Activated naive CD4-positive, alpha-beta T cell treated with Interleukin-2 at 50 U/mL for 16 hours (primary cell): ENCODE measurements at regions not wholly inside any gene's neighbourhood (a gene's known extent, or its start where the extent isn't known, plus 50 kb on each side); places are given as distances from the start of the nearest gene placed in this dataset.

Source experiments
- DNase-seq: peaks from one replicate; pipeline ENCODE4 v3.0.0-alpha.2; 2020

DNA sequence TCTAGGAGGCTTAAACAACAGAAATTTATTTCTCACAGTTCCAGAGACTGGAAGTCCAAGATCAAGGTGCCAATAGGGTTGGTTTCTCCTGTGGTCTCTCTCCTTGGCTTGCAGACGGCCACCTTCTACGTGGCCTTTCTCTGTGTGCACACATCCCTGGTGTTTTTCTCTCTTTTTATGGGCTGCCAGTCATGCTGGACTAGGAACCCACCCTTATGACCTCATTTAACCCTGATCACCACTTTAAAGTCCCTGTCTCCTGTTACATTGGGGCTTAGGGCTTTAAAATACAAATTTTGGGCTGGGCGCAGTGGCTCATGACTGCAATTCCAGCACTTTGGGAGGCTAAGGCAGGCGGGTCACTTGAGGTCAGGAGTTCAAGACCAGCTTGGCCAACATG is 157.1 kb downstream of the TLE1 start:
- no peak for DNase-seq

DNA sequence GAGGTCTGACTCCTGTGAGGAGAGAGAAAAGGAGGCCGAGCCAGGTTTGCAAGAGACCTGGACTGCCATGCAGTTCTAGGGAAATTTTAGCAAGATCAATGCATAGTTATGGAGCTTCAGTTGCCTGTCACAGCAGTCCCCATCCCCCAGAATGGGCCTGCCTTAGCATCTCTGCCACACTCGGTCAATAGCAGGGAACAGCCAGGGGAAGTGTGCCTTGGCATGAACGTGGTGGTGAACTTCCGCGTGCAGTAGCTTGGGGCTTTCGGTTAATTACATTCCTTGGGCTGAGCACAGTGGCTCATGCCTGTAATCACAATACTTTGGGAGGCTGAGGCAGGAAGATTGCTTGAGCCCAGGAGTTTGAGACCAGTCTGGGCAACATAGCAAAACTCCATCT is 157.8 kb downstream of the TLE1 start:
- DNase-seq: no peak

DNA sequence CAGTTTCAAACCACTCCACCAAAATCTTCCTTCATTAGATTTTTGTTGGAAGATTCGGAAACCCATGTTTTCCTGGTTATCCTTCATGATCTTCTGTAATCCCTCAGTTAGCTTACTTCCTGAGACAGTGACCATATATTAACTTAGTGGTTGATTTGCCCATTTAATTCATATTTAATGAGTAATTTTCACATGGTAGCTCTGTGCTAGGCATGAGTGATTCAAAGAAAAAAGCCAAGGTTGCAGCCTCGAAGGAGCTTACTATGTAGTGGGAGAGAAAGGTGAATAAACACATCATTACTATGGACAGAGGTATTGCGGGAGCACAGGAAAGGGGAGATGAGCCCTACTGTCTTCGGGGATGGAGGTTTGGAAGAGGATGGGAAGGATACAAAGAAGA is 158.5 kb downstream of the TLE1 start:
- DNase-seq: no peak

DNA sequence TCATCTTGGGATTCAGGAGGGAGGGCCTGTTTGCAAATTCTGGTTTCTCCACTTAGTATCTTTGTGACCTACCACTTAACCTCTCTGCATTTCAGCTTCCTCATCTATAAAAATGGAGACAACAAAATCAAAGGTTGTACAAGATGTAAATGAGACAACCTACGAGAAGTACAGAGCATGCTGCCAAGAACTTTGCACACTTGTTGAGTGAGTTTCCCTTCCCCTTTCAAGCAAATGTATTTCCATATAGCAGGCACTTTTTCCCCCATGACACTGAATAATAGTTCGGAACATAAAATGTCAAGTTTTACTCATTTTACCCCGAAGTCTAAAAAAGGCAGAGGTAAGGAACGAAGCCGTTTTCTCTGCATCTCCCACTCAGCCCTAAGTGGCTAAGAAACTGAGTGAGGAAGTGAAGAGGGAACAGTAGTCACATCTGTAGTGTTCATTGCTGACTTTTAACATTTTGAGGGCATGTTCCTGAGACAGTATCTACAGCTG is 159.0 kb downstream of the TLE1 start:
- no peak for DNase-seq

DNA sequence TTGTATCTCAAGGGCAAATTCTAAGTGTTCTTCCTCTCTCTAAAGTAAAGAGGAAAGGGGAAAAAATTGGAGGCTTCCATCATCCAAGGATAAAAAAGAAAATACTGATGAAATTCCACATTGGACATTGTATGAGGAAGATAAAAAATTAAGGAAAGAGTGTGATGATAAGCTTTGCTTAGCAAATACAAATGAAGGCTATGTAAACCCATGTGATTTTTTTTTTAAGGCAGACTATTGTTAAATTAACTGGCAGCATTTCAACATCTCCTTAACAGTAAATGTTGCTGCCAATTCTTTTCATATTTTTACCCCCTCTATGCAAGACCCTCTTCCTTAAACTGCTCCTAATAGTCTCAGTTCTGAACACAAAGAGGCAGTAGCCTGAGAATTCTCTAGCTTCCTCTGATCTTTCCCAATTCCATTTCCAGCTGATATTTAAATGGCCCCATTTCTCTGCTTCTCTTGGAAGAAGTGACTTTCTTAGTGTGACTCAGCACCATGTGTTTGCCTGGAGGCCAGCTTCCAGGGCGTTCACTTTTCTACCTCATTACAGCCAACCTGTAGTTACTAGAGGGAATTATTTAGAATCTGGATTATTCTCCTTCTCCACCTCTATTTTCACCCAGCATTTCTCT is 159.7 kb downstream of the TLE1 start:
- no peak for DNase-seq

DNA sequence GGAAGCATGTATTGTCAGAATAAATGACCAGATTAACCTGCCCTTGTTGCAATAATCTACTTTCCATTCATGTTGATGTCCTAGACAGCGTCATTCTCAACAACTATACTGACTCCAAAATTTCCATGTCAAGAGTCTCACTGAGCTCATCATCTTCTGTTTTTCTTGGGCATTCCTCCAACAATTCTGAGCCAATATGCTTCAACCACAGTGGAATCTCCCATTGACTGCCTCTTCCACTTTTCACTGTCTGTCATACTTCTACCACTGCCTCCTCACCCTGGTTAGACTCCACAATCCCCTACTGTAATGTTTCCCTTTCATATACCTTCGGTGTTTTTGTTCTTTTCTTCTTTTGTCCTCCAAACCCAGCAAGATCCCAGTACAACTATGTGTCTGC is 162.8 kb downstream of the TLE1 start:
- DNase-seq: no peak

DNA sequence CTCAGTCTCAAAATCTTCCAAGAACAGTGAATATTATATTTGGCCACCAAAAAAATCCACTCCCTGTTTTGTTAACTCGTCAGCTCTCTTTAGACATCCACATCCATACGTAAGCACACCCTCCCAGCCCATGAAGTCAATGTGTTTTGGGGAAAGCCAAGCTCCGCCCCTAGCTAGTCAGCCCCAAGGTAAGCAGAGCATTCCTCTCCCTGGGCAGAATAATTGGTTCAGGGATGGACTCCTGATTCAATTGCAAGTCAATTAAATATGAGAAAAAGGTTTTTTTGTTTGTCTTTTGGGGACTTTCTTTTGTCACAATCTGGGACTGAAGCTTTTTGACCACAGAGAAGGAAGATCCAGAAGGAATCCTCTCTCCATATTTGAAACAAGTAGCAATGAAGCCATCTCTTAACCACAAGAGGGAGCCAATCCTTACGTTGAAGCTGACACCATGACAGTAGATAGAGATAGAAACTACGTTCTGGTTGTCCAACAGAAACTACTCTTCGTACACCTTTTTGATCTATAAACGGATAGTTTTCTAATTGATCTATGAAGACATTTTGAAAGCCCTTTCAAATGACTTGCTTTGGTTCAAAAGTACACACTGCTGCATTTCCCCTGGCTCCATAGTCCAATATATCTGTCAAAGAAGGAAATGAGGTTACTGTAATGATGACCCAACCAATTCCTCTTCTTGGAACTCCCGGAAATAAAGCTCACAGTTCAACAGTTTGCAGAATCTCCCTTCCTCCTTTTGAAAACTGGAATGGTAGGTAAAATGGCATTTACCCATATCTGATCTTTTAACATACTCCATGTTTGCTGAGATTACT is 166.4 kb downstream of the TLE1 start:
- DNase-seq: no peak

DNA sequence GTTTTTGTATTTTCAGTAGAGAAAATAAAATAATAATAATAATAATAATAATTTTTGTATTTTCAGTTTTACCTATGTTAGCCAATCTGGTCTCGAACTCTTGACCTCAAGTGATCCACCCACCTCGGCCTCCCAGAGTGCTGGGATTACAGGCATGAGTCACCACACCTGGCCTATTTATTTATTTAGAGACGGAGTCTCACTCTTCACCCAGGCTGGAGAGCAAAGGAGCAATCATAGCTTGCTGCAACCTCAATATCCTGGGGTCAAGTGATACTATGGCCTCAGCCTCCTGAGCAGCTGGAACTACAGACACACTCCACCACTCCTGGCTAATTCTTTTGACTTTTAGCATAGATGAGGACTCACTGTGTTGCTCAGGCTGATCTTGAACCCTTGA is 167.5 kb downstream of the TLE1 start:
- DNase-seq: no peak

DNA sequence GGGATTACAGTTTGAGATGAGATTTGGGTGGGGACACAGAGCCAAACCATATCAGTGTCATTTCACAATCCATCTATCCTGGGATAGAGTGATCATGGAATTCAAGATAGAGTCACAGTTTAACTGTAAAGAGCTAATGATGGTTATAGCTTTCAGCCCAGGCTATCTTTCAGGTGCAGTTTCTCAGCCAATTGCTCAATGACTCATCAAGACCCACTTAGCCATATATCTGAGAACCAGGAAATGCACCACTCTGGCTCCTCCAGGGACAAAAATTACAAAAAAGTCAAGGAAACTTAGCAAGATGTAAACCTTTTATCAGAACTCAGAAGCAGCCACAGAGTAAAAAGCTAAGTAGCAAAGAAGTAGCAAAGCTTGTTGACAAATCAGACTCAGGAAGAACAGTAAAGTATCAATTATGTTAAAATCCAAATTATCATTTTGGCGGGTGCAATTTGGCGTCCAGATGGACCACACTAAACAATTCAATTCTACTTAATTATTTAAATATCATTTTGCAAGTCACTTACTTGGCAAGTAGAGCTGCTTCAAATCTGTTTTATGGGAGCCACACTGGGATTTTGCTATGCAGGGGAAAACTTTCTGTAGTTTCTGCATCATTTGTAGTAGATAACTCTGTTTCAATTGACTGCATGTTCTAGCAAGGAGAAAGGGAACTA is 169.4 kb downstream of the TLE1 start:
- no peak for DNase-seq

DNA sequence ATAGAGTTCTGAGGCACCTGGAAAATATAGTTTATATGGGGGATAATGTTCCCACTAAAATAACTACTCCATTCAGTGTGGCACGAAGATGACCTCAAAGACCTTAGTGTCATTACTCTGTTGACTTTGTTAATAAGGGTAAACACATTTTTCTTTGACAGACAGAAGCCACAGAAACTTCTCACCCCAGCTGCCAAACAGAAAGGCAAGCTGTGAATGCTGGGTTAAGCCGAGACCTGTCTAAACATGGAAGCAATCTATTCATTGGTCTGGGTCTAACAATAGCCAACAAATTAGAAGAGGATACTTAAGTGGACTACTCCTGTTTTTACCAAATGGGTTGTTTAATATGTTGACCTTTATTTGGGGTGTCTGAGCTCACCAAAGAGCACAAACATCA is 171.4 kb downstream of the TLE1 start:
- DNase-seq: no peak

DNA sequence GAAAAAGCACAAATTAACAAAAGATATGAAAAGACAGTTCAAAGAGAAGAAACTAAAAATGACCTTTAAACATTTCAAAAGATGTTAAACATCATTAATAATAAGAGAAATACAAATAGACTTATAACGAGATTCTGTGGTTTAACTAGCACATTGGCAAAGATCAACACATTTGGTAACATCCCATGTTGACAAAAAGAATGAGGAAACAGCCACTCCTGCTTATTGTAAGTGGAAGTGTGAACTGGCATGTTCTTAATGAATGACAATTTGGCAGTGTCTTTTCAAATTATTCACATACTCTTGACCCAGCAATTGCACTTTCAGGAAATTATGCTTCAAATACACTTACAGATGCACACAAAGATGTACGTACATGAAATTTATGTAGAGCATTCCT is 176.3 kb downstream of the TLE1 start:
- DNase-seq: no peak

DNA sequence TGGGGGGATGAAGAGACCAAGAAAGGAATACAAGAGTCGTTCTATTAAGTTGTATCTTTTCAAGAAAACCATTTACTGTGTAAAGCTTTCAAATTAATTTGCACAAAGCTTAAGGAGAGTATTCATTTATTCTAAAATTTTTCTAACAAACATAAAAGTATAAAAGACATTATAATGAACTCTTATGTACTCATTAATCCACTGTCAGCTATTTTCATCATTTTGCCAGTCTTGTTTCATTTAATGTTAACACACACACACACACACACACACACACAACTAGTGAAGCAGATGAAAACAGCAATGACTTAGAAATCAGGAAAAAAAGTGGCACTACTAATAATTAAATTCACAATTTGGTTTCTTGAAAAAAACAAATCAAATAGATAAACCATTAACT is 176.7 kb downstream of the TLE1 start:
- DNase-seq: no peak

DNA sequence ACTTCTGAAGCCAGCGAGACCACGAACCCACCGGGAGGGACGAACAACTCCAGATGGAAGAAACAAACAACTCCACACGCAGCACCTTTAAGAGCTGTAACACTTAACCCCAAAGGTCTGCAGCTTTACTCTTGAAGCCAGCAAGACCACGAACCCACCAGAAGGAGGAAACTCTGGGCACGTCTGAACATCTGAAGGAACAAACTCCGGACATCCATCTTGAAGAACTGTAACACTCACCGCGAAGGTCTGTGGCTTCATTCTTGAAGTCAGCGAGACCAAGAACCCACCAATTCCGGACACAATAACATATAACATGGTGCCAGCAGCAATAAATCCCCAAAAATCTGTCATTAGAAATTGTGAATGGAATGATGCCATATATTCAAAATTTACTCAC is 180.9 kb downstream of the TLE1 start:
- DNase-seq: no peak

DNA sequence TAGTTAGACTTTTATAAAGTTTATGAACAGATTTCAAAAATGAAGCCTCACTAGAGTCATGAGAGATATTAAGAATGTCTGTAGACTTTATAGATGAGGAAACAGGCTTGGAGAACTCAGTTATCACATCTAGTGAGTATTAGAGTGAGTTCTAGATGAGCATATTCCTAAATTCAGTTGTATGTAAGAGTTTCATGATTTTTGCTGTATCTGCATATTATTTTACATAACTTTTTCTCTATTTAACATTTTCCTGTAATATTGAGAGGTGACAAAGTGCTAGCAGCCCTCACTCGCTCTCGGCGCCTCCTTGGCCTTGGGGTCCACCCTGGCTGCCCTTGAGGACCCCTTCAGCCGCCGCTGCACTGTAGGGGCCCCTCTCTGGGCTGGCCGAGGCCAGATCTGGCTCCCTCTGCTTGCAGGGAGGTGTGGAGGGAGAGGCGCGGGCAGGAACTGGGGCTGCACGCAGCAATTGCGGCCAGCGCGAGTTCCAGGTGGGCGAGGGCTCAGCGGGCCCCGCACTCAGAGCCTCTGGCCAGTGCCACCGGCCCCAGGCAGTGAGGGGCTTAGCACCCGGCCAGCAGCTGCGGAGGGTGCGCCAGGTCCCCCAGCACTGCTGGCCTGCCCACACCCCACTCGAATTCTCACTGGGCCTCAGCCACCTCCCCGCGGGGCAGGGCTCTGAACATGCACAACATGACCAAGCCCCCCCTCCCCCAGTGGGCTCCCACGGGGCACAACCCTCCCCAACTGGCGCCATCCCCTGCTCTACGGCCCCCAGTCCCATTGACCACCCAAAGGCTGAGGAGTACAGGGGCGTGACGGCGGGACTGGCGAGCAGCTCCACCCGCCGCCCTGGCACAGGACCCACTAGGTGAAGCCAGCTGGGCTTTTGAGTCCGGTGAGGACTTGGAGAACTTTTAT is 182.1 kb downstream of the TLE1 start:
- no peak for DNase-seq

DNA sequence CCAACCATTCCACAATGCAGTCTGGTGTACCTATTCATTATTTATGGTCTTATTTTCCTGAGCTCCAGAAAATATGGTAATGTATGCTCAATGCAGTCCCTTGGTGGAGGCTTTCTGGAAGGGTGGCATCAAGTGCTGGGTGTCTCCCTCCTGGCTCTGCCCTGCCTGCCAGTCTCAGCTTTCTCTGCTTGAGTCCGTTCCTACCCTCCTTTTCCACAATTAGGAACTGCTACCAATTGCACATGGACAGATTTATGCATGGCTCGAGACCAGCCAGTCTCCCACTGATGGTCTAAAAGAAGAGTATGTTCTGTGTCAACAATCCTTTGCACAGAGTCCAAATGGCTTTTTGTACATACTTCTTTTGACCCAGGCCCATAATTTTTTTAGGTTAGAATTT is 189.8 kb downstream of the TLE1 start:
- no peak for DNase-seq

DNA sequence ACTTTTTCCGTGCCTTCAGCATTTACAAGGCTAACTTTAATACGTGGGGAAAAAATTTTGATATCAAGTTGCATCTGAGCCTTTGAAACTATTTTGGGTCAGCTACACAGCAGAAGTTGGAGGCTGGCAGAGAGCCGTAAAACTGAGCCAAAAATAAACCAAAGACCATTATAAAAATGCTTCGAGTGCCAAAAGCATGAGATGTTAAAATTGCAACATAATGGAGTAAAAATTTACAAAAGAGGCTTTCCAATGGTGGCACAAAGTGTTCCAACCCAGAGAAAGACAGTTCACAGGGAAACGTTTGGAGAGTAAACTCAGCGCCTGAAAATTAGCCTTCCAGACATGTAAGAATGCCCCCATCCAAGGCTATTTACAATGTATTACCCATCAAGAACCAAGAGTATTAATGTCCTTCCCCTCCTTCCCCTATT is 190.3 kb downstream of the TLE1 start:
- DNase-seq: no peak

DNA sequence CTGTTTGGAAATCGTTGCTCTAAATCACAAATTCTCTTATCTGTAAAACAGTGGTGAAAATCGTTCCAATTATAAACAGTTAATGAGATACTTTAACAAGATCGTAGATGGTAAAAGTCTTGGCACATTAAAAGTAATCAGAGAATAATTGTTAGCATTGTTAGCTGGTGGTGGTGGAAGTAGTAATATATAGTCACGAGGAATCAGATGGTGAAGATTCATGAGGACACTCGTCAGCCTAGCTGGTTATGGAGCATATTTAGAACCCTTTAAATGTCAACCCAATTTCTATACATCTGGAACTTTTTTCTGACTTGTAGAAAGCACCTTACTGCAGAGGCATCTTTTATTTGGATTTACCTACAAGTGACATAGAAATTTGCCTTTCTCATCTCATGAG is 190.8 kb downstream of the TLE1 start:
- DNase-seq: no peak

DNA sequence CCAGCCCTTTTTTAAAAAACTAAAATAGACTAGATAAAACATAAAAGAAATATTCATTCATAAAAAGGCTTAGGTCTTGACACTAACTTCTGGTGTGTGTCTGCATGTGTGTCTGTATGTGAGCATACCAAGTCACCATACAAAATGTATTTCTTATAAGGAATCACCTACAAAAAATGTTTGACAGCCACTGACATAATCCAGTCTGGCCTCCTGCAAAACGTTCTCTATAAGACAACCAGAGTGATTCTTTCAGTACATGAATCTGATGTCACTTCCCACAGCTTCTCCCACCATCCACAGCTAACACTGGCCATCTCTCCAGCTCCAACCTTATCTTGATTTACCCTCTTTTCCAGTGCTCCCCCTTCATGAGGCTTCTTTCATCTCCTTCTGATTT is 192.3 kb downstream of the TLE1 start:
- DNase-seq: no peak

DNA sequence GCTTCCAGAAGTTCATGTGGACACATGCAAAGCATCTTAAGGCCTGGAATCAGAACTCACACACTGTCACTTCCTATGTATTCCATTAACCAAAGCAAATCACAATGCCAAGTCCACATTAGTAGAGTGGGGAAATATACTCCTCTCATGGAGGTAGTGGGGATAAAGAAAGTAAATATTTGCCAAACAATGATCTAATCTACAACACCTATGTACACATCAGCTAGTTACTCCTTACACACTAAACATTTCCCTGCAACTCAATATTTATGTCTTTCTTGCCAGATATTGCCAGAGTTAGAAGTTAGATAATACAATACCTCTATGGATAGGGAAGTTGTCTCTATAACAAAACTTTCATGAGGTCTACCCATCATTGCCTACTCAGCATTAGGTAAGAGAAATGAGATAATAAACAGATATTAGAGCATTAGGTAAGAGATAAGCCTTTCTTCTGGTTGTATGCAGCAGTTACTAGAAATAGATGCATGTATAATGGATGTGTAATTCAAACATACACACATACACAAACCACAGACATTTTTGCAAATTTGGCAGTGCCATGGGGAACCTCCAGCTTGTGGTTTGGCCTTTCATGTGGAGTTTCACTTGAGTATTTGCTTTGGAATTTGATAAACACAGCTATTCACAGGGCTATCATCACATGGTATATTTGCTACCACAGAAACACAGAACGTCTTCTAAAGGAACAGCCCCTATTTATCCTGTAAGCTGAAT is 196.5 kb downstream of the TLE1 start:
- no peak for DNase-seq

DNA sequence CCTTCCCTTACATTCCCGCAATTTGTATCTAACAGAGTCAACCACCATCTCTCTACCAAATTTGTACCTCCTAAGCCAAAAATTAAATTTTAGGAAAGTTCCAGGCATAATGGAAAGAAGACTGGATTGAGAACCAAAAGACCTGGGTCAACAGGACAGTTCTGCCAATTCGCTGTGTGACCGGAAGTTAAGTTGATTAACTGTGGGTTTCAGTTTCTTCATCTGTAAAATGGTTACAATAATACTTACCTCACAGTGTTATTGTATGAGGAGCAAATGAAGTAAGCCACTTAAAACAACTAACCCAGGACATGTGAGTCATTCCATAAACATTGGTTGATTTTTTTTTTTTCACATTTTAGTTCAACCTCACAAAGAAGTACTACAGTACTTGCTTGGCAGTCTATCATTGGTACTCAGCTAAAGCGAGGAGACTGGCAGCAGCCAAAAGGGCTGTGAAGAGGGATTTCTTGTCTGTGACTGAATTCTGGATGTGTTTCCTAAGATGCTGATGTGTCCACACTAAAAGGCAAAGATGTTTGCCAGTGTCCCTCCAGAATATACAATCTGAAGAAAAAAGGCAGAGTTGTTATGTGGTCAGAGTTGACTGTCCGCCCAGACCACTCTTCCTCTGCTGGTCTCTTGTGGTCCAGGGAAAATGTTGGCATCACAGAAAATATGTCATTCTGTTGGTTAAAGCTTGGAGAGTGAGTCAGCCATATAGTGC is 198.6 kb downstream of the TLE1 start:
- no peak for DNase-seq

DNA sequence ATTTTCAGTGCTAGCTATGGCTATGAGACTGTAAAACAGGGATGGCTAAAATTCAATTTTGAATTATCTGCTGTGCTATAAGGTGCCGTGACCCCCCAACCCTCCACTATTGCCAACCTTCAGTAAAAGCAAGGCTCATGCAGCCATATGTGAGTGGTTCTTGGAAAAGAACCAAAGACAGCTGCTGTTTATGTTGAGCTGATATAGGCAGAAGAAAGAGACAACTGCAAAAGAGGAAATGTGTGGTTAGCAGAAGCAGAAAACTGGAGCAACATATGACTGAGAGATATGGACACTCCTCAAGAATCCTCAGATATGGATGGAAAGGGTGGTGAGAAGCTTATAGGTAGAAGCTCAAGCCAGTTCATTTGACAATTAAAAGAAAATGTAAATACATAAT is 200.3 kb downstream of the TLE1 start:
- DNase-seq: no peak
